ENCODE measurements at regions not wholly inside any gene's neighbourhood (a gene's known extent, or its start where the extent isn't known, plus 50 kb on each side); places are given as distances from the start of the nearest gene placed in this dataset.
A peak's percentile ranks its signal among the peaks of the same experiment; 100 is the strongest.

DNA sequence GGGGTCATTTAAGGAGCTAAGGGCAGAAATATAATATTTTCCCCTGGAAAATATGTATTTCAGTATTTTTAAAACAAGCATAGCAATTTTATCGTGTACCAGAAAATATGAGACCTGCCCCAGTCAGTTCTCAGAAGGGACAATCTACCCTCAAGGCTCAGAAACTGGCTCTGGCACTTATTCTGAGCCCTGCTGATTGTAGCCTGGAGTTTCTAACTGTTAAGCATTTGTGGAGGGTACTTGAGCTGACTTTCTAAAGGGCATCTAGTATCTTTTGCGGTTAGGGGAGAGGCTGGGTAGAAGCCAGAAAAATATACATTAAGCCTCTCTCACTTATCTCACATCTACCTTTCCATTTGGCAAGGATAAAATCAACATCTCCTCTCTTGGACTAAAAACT lies 71.3 kb upstream of the FSHB start:
- peak; percentile 99 for DNase-seq

DNA sequence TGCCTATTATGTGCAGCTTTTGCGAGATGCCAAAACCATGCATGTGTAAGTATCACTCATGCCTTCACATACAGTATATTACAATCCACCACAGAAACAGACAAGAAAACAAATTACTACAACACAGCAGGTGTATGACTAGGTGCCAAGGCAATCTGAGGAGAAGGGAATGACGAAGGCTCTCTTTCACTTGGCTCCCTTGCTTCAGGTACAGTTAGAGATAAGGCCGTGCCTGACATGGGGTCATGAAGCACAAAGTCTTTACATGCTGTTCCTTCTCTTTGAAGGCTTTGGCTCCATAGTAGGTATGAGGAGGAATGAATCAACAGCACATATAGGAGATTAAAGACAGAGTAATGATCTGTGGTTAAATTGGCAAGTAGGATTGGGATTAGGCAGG lies 65.2 kb upstream of the FSHB start:
- no peak for DNase-seq

DNA sequence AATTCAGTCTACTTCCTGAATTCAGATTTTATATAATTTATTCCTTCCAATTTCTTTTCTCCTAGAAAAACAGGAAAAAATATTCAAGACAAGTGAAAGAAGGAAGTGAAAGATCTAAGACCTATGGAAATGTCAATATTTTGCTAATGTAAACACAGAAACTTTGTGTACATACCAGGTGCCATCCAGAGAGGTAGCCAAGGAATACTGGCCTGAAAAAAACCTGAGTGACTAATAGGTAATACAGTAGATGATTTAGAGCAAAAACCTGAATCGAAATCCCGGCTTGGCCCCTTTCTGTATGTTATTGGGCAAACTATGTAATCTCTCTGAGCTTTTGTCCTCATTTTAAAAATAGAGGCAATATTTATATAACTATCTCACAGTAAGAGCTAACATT lies 59.2 kb upstream of the FSHB start:
- DNase-seq, result no peak

DNA sequence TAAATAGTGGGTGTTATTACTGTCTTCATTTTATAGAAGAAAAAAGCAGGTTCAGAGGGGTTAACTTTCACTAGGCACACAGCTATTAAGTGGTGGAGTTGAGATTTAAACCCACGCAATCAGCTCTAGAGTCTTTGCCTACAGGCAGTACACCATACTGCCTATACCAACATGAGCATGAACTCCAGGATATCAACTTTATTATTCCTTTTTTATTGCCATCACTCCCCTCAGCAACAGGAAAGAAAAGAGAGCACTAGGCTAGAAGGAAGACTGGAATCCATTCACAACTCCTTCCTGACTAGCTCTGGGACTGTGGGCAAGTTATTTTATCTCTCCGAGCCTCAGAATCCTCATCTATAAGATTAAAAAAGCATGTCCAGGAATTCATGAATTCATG lies 58.7 kb upstream of the FSHB start:
- DNase-seq, result no peak

DNA sequence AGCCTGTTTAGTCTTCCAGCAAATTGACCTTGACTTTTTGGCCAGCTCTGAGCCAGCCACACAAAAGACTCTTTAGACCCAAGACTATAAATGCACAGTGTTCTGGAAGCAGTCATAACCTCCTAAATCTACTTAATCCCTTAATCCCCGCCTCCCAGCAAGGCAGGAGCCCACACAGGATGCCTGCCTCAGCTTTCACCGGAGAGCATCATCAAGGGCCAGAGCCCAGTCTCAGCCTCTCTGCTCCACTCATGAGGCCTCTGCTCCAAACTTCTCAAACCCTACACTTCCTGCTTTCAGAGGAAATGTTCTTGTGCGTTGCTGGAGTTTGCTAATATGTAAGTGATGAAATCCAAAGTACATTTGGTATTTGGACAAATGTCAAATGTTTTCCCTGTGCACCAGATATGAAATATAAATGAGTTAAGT lies 57.9 kb upstream of the FSHB start:
- no peak for DNase-seq

DNA sequence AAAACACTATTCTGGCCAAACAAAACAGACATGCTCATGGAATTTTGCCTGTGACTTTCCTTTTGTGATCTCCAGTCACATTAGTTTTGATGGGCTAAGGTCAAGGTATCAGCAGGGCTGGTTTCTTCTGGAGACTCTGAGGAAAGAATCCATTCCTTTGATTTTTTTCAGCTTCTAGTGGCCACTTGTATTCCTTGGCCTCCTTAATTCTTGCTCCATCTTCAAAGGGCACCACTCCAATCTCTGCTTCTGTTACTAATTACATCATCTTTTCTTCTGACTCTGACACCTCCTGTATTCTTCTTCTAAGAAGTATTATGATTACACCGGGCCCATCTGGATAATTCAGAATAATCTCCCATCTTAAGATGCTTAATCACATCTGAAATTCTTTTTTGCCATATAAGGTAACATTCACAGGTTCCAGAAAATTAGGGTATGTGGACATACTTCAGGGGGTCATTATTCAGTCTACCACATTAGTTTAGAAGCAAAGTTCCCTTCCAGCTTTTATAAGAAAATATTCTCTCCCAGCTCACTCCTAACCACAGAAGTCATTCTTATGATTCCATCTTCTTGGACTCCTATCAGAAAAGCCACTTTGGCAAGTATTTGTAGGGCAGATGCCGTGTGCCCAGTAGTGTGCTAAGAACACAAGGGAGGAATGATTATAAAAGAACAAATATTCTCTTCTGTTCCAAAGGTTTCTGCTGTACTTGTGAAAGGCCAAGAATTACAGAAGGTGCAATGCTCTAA lies 56.4 kb upstream of the FSHB start:
- no peak for DNase-seq
